IPS DF 4.7 (cell line): ENCODE measurements at regions not wholly inside any gene's neighbourhood (a gene's known extent, or its start where the extent isn't known, plus 50 kb on each side); places are given as distances from the start of the nearest gene placed in this dataset.

Experiments used
- DNase-seq: peaks from one replicate; pipeline ENCODE4 v3.0.0-alpha.2; 2013; ENCODE audit warnings: low spot score; ENCODE audit errors: extremely low read depth

DNA sequence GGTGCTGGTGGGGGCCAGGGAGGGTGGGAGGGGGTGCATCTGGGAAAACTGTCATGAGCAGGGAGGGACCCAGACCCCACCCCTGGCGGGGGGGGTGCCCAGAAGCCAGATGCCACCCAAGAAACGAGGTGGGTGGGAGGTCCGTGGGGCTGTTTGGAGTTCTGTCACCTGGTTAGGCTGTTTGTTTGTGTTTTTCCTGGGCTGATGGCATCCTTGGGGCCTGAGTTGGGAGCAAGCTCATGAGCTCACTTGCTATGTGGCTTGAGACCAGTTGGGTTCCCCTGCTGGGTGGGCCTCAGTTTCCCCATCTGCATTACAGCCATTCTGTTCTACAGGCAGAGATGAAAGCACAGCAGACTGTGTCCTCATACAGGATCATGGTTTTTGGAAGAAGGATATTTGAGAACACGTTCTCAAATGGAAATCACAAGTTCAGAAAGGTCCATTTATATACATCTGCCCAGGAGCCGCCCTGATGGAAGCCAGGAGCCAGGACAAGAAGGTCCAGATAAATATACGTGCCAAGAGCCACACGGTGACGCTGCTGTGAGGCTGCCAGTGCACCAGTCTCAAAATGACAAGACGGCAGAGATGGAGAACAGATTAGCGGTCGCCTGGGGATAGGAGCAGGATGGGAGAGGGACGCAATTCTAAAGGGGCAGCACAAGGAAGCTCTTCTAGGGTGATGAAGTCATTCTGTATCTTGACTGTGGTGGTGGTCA, 312.9 kb downstream of the MN1 start:
- DNase-seq, result no peak

DNA sequence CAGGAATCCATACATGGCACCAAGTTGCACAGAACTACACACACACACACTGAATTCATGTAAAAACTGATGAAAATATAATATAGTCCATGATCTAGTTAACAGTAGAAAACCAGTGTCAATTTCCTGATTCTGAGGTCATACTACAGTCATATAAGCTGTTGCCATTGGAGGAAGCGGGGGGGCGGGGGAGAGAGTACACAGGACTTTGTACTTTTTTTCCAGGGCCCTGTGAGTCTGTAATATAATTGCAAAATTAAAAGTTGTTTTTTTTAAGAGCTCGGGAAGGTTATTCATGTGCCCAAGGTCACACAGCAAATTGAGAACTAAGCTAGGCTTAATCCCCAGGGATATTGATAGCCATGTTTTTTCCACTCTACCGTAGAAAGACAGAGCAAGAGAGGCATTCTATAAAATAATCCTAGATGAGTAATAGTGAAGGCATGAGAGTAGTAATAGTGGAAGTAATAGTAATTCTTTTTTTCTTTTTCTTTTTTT, 312.3 kb downstream of the MN1 start:
- DNase-seq, result no peak

DNA sequence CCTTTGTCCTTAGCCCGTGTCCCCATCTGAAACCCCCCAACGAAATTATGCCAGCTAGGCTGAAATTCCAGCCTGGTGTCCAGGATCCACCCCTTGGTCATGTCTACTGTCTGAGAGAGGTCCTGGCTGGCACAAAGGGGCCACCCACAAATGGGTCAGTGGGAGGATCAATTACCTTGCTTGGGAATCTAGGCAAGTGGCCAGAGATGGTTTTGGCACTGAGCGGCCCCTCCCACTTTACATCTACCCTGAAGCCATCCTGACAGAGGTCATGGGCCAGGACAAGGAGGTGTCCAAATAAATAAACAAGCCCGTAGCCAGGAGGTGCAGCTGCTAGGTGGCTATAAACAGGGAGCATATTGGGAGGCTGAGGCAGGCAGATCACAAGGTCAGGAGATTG, 311.5 kb downstream of the MN1 start:
- DNase-seq, result no peak

DNA sequence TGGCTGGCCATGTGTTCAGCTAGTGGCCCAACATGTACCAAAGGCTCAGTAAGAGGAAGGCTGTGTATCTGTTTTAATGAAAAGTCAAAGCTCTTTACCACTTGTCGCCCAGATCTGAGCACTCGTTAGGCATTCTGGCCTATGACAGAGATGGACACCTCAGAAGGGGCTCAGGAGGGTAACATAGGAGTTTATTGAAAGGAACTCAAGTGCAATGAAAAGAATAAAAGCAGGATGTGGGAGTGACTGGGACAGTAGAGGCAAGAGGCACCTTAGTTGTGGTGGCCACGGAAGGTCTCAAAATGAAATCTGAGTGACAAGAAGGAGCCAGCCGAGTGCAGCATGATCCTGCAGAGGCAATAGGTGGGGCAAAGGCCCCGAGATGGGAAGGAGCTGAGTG, 309.7 kb downstream of the MN1 start:
- no peak for DNase-seq

DNA sequence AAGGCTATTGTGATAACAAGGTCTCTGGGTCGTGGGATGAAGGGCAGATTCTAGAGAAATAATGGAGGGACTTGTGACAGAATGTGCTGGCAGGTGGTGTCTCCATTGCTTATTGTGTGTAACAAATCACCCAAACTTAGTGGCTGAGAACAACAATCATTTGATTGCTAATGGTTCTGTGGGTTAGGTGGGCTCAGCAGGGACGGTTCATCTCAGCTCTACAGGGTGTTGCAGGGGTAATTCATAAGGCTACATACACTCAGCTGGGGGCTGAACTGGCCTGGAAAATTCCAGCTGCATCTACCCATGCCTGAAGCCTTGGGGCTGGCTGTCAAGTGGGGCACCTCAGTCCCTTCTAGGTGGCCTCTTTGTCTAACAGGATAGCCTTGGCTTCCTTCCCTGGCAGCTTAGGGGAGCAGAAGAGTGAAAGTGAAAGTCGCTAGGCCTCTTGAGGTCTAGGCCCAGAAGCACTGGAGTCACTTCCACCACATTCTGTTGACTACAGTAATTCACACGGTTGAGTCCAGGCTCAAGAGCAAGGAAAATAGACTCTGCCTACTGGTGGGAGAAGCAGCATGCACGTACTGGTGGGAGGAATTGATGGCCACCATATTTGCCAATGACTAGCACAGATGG, 308.9 kb downstream of the MN1 start:
- no peak for DNase-seq

- no peak for DNase-seq
Measured at GRCh38 chr22:27493796-27494195, 307.8 kb downstream of the MN1 start.

DNA sequence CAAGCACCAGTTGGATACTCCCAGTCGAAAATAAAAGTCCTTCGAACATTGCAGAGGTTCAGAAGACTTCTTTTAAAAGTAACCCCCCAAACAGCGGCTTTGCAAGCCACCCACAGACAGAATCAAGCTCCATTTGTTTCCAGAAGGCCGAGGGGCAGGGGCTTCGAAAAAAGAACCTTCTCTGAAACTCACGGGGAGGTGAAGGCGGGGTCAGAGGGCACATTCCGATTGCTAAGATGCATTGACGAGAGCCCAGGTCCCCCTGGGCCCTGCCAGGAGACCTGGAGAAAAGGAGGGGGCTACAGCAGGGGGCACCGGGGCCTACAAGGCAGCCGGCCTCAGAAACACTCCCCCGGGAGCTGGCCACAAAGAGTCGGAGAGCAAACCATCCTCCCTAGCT, 306.8 kb downstream of the MN1 start:
- no peak for DNase-seq

DNA sequence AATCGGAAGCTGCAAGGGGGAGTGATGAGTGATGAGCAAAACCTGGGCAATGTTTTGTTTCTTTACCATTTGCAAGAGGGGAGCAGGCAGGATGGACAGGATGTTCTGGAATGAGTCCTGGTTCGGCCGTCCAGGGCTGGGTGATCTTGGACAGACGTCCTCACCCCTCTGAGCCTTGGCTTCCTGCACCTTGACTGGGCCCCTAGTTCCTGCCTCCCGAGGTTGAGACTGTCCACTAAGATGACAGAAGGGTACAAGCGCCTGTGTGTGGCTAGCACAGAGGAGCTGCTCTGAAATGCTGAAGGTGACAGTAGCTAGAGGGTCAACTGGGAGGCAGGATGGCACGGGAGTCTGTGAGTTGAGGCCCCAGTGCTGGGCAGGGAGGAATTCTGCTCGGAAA, 306.2 kb downstream of the MN1 start:
- no peak for DNase-seq

DNA sequence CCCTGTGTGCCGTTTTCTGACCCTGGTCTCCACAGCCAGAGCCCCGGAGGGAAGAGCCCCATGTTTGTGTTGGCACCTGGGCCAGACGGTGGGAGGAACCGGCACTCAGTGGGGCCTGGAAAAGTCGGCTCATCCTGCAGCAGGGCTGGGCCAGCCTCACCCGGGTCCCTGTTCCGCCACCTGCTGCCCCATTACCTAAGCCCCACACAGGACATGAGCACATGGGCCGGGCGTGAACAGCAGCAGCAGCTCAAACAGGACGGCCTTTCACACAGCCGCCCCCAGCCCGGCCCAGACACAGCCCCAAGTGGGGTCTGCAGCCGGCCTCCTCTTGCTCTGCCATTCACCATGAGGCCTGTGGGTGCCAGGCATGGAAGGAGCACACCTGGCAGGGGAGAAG, 302.4 kb downstream of the MN1 start:
- no peak for DNase-seq

GRCh38 chr22:27501191-27501936, 300.2 kb downstream of the MN1 start:
- no peak for DNase-seq

- no peak for DNase-seq
Measured at GRCh38 chr22:27502327-27502726, 299.2 kb downstream of the MN1 start.

GRCh38 chr22:27504360-27505253, 296.9 kb downstream of the MN1 start:
- no peak for DNase-seq

GRCh38 chr22:27507111-27507611, 294.4 kb downstream of the MN1 start:
- DNase-seq, result no peak

DNA sequence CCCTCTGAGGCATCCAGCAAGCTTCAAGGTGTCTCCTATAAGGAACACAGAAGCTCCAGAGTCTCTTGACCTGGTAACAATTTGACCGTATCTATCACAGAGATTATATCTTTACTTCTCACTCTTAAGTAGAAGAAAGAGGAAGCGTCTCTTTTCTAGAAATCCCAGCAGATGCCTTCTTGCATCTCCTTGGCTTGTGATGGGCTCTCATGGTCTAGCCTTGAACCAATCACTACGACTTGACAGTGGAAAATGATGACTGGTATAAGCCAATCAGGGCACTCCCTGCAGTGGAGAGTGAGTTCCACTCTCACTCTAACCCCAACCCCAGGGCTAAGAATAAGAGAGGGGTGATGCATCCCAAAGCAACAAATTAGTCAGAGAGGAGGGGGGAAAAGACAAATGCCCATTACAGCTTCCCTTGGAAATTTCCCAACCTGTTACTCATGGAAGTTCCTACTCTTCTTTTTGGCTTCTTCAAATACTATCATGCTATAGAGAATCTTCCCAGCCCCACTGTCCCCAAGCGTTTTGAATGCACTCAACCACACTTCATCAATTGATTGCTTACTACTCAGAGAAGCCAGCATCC, 293.5 kb downstream of the MN1 start:
- no peak for DNase-seq

DNA sequence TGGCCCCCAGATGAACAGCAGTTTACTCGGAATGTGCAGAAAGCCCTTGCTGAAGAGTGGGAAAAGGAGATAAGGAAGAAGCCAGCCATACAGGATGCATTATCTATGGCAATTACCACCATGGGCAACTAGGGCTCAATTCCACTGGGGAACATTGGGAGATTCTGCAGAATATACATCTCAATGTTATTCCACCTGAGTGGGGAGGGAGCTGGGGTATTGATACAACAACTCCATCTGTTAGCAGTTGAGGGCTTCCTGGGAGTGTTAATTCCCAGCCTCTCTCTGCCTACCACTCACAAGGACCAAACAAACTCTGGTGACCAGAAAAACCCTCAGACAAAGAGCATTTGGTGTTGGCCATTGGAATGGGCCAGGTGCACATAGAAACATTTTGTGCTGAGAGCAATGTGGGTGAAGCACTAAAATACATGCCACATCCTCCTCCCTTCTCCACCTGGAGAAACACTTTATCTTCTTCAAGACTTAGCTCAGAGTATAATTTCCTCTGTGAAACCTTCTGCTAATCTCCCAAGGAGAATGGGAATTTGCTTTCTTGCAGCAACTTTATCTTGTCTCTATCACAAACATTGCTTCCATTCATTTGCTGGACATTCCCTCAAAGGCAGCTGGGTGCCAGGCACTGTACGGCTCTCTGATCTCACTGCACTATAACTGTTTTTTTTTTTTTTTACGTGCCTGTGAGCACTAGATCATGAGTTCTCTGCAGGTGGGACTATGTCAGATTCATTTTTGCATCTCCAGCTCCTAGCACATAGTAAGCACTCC, 292.2 kb downstream of the MN1 start:
- no peak for DNase-seq

DNA sequence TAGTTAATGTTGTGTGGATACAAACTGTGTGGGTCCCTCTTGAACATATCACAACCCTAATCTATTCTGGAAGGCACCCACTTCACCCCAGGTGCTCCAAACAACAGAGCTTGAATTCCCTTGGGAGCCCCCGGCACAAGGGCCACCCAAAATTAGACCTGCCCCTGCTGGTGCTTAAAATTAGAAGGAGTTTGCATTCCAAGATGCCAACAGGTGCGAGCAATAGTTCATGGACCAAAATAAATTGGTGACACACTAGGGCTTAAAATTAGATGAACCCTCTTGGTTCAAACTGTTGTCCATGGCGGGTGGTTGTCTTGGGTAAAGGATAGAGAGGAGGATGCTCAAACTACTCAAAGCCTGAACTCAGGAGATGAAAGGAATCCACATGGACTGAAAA, 291.5 kb downstream of the MN1 start:
- DNase-seq, result no peak

- no peak for DNase-seq
Measured at GRCh38 chr22:27512283-27512761, 289.2 kb downstream of the MN1 start.

- DNase-seq, result no peak
Measured at GRCh38 chr22:27513021-27513420, 288.5 kb downstream of the MN1 start.

DNA sequence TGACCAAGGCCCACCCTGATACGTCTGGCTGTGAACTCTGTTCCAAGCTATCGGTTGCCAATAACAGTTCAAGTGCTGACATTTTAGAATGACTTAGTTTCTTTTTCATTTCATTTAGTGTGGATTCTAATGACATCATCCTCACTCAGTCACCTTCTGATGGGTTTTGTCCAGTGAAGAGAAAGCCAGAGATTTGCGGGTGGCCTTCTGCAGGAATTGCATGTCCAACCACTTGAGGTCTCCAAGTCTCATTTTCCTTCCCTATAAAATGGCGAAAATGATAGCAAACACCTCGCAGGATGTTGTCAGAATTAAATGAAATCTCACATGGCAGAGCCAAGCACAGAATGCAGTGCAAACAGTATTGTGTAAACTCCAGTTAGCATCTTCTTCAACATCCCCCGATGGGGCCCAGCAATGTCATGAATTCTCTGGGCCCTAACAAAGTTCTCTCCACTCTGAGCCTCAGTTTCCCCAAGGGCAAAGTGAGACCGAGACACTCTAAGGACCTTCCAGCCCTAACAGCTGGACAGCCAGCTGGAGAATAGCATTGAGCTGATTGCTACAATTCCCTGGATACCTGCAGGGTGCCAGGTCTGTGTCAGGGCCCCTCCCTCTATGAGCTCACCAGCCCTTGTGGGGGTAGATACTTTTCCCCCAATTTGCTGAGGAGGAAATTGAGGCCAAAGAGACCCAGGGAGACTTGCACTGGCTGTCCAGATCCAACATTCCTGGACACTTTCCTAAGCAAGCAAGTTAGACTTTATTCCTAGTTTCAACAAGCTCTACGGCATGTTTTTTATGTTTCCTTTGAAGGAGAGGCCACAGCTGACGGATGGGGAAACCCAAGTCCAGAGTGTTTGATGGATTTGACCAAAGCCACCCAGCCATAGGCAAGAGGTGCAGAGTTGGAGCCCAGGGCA, 286.7 kb downstream of the MN1 start:
- DNase-seq, result no peak
